Central memory CD8-positive, alpha-beta T cell (primary cell): ENCODE measurements at regions not wholly inside any gene's neighbourhood (a gene's known extent, or its start where the extent isn't known, plus 50 kb on each side); places are given as distances from the start of the nearest gene placed in this dataset.
"Not testable (repeated sequence)": the region's sequence is repeated elsewhere in the genome, so short reads cannot be mapped to it uniquely, and the experiment has no call there.

Experiments used
- ATAC-seq: fragments of 150-1000 bp; cut with Tn5 transposase; replicated peaks from 2 replicates; pipeline ENCODE4 v1.10.0; 2022; ENCODE audit warnings: mild to moderate bottlenecking, moderate FRiP score, moderate number of reproducible peaks; ENCODE audit not compliant: poor library complexity, severe bottlenecking; ENCODE audit errors: extremely low read depth
- DNase-seq, 2 donors: peaks; one replicate each; pipeline ENCODE4 v3.0.0; 2021; ENCODE audit warnings: low spot score in 2 of 2
- H3K27ac Mint-ChIP-seq: one replicate; pipeline ENCODE4 v1.8.0; 2022; ENCODE audit warnings: low read depth, mild to moderate bottlenecking, moderate library complexity, mixed read lengths
- H3K27me3 Mint-ChIP-seq: one replicate; pipeline ENCODE4 v1.8.0; 2022; ENCODE audit warnings: mixed read lengths
- H3K36me3 Mint-ChIP-seq: one replicate; pipeline ENCODE4 v1.8.0; 2022; ENCODE audit warnings: mild to moderate bottlenecking, moderate library complexity, mixed read lengths; ENCODE audit not compliant: insufficient read depth
- H3K4me1 Mint-ChIP-seq: one replicate; pipeline ENCODE4 v1.8.0; 2022; ENCODE audit warnings: mixed read lengths
- H3K4me3 Mint-ChIP-seq: one replicate; pipeline ENCODE4 v1.8.0; 2022; ENCODE audit warnings: mild to moderate bottlenecking, moderate library complexity, mixed read lengths
- H3K9me3 Mint-ChIP-seq: one replicate; pipeline ENCODE4 v1.8.0; 2022; ENCODE audit warnings: mixed read lengths

GRCh38 chr18:34942276-34942675 is 98.9 kb upstream of the MAPRE2 start:
- Mint-ChIP-seq H3K4me1 (no peaks in the 10 kb centered on the region), H3K36me3 (peaks cover 2% of the 10 kb centered on the region), H3K27me3 (peaks cover 26% of the 10 kb centered on the region), H3K27ac (no peak overlapping the region), H3K9me3 (no peaks in the 10 kb centered on the region), H3K4me3 (no peak overlapping the region)
- DNase-seq = no peak
- ATAC-seq = no peak

DNA sequence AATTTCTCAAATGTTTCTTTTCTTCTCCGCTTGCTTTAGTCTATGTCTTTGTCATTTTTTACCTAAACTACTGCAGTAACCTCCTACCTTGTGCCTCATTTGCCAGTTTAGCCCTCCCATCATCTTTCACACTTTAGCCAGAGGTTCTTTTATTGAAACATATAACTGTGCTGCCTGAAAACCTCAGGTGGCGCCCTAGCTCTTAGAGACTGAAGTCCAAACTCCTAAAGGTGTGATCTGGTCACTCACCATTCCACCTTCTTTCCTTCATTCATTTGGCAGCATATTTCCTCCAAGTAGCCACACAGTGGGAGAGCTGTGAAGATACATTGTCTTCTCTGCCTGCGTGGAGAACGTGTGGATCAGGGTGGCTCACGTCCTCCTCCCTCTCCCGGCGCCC is 98.2 kb upstream of the MAPRE2 start:
- Mint-ChIP-seq H3K36me3 (peaks cover 2% of the 10 kb centered on the region), H3K27ac (no peak overlapping the region), H3K9me3 (no peaks in the 10 kb centered on the region), H3K27me3 (peaks cover 19% of the 10 kb centered on the region), H3K4me1 (no peaks in the 10 kb centered on the region), H3K4me3 (no peak overlapping the region)
- DNase-seq (no peak), ATAC-seq (no peak)

DNA sequence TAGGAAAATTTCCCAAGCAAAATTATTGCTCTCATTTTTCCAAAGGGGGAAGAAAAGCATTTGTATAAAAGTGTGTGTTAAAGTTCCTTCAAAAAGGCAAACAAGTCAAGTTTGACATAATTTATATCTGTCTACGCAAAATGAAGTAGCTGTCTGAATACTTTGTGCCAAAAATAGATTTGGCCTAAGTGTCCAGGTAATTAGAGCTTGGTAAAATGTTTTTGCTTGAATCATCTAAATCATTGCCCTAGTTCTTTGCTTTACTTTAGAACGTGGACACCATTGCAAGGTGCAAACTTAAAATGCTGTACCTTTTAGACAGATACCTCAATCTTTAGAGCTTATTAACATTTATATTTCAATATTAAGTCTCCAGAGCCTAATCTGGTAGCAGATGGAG is 97.6 kb upstream of the MAPRE2 start:
- peaks cover 2% of the 10 kb centered on the region for H3K36me3 Mint-ChIP-seq
- H3K27me3 Mint-ChIP-seq = peaks cover 18% of the 10 kb centered on the region

DNA sequence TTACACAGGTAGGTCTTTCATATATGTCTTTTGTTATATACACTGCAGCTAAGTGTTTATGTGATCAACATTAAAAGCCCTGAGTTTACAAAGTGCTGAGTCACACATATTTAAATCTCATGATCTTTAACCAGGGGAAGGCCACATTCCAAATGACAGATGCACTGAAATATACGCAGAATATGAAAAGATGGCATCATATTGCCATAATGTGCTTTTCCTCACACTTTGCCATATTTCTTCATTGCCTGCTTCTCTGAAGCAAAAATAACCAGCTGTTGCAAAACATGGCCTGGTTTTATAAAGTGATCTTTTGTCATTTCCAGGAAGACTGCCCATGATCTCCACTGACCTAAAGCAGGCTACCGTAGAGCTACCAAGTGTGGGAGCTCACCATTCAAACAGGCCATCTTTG is 93.5 kb upstream of the MAPRE2 start:
- Mint-ChIP-seq H3K4me3 (no peak overlapping the region), H3K36me3 (peaks cover 2% of the 10 kb centered on the region), H3K4me1 (no peaks in the 10 kb centered on the region), H3K9me3 (no peaks in the 10 kb centered on the region), H3K27me3 (peaks cover 4% of the 10 kb centered on the region), H3K27ac (no peak overlapping the region)
- no peak for DNase-seq
- ATAC-seq = no peak

More for the DNA sequence above, 97.6 kb upstream of the MAPRE2 start:
- H3K4me3 Mint-ChIP-seq = no peak overlapping the region
- no peak overlapping the region for H3K27ac Mint-ChIP-seq
- ATAC-seq (no peak), DNase-seq (no peak)
- no peaks in the 10 kb centered on the region for H3K4me1 Mint-ChIP-seq
- no peaks in the 10 kb centered on the region for H3K9me3 Mint-ChIP-seq

- no peaks in the 10 kb centered on the region for H3K9me3 Mint-ChIP-seq
- ATAC-seq (no peak), DNase-seq (no peak)
- H3K4me1 Mint-ChIP-seq = no peaks in the 10 kb centered on the region
- H3K36me3 Mint-ChIP-seq = no peaks in the 10 kb centered on the region
- H3K27me3 Mint-ChIP-seq = peaks cover 34% of the 10 kb centered on the region
- H3K4me3 Mint-ChIP-seq = no peak overlapping the region
- no peak overlapping the region for H3K27ac Mint-ChIP-seq
Measured at GRCh38 chr18:34951625-34952379, 89.4 kb upstream of the MAPRE2 start.

DNA sequence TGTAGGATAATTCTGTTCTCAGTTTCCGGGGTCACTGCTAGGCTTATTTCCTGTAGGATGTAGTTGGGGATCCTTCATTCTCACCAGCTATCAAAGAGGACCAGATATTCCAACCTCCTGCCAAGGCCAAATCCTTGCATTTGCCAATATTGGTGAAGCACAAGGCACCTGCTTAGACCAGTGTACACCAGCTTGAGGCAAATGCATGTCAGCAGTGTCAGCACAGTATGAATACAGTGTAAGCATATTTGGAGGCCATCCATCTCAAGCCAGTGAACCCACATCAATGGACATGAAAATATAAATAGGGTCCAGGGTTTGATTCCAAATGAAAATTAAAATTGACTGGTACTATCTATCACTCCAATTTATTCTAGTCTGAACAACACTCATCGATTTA is 88.0 kb upstream of the MAPRE2 start:
- Mint-ChIP-seq H3K27ac (no peak overlapping the region), H3K9me3 (no peaks in the 10 kb centered on the region), H3K27me3 (peaks cover 48% of the 10 kb centered on the region), H3K4me1 (no peaks in the 10 kb centered on the region), H3K36me3 (no peaks in the 10 kb centered on the region), H3K4me3 (no peak overlapping the region)
- ATAC-seq (no peak), DNase-seq (no peak)

DNA sequence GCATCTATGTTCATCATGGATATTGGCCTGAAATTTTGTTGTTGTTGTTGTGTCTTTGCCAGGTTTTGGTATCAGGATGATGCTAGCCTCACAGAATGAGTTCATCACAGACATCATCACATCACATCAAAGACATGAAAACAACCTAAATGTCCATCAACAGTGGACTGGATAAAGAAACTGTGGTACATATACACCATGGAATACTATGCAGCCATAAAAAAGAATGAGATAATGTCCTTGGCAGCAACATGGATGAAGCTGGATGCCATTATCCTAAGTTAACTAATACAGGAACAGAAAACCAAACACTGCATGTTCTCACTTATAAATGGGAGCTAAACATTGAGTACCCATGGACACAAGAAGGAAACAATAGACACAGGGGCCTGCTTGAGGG is 85.7 kb upstream of the MAPRE2 start:
- H3K27me3 Mint-ChIP-seq = peaks cover 68% of the 10 kb centered on the region
- ATAC-seq, H3K36me3 Mint-ChIP-seq, H3K4me1 Mint-ChIP-seq, H3K27ac Mint-ChIP-seq, H3K9me3 Mint-ChIP-seq, H3K4me3 Mint-ChIP-seq, DNase-seq: not testable (repeated sequence)

DNA sequence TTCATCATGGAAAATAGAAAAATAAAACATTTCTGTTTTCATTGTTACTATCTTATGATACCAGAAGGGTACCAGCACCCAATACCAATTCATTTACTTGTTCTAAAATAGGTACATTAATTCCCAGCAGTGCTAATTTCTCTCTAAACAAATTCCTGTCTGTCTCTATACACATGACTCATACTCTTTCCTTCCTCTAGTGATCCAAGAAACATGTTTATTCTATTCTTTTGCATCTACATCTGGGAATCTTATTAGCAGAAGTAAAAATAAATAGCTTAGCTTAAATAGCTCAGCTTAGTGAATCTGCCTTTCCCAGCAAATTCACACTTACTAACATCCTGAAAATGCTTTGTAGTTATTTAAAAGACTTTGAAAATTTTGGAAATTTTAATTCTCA is 84.5 kb upstream of the MAPRE2 start:
- DNase-seq (no peak), ATAC-seq (no peak)
- Mint-ChIP-seq H3K27ac (no peak overlapping the region), H3K27me3 (peaks cover 77% of the 10 kb centered on the region), H3K4me3 (no peak overlapping the region), H3K9me3 (no peaks in the 10 kb centered on the region), H3K4me1 (no peaks in the 10 kb centered on the region), H3K36me3 (no peaks in the 10 kb centered on the region)

DNA sequence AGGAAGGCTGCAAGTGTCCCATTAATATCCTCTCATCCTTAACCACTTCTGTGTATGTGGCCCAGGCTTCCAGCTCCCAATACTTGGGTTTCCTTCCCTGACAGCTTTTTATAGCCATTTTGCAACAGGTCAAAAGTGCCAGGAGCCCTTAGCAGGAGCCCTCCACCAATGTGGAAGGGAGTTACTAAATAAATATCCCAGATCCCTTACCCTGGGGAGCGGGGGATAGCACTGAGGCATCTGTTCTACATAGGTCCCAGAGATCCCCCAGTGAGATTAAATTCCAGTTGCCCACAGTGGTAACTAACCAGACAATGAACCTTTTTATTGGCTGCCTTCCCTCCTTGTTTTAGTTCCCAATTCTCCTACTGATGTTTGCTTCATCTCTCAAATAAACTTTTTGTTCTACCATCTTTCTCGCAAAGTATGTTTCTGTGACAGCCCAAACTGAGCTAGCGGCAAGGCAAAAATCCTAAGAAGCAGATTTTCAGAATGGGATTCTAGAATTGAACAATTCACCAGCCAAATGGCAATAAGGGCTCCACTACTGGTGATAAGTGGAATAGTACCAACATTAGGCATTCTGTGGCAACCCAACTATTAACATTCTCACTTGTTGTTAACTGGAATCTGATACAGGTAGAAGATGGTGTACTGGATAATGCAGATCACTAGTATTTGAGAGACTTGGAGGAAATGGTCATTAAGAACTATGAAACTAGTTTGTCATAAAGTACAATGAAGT is 83.9 kb upstream of the MAPRE2 start:
- ATAC-seq (no peak), DNase-seq (no peak)
- H3K4me3 Mint-ChIP-seq = no peak overlapping the region
- no peaks in the 10 kb centered on the region for H3K4me1 Mint-ChIP-seq
- H3K27ac Mint-ChIP-seq = no peak overlapping the region
- H3K9me3 Mint-ChIP-seq = no peaks in the 10 kb centered on the region
- H3K27me3 Mint-ChIP-seq = peaks cover 76% of the 10 kb centered on the region
- H3K36me3 Mint-ChIP-seq = no peaks in the 10 kb centered on the region

- Mint-ChIP-seq H3K27ac (no peak overlapping the region), H3K27me3 (peaks cover 71% of the 10 kb centered on the region), H3K36me3 (no peaks in the 10 kb centered on the region), H3K9me3 (no peaks in the 10 kb centered on the region), H3K4me1 (no peaks in the 10 kb centered on the region), H3K4me3 (no peak overlapping the region)
- ATAC-seq = no peak
- DNase-seq = no peak
Measured at GRCh38 chr18:34957864-34958259, 83.4 kb upstream of the MAPRE2 start.

DNA sequence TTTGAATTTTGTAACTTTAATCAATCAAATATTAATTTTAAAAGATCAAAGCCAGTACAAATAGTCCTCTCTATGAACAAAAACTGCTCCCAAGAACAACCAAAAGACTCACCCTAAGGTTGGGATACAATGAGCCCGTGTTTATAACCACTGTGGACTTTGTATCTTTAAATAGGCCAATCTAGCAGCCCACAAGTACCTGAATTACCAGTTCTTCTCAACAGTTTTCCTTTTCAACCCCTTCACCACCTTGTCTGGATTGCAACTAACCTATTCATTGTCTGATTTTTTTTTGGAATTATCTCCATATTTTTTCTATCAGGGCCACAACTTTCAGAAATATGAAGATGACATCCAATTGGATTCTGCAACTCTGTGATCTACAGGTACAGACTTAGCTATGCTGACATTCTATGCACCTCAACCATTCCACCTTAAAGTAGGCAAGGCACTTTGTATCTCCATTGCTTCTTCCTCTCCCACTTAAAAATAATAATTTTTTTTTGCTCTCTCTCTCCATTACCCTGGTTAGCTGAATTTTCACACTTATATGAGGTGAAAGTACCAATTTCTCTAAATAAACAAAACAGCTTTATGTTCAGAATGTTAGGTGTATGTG is 81.9 kb upstream of the MAPRE2 start:
- peaks cover 66% of the 10 kb centered on the region for H3K27me3 Mint-ChIP-seq

DNA sequence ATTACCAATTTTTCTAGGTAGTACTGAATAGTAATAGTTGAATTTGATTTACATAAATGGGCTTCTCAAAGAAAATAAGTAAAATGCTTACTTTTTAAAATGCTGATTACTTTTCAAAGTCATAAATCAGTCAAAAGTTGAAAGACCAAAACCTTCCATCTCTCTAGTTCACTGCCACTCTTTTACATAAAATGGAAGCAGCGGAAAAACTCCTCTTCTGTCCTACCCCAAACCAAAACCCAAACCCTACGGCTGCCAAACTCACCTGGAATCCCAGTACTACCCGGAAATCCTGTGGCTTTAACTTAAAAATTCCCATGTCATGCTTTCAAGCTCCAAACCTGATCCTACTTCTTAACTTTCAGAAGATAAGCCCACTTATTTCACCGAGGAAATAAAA is 81.2 kb upstream of the MAPRE2 start:
- Mint-ChIP-seq H3K36me3 (no peaks in the 10 kb centered on the region), H3K4me1 (no peaks in the 10 kb centered on the region), H3K9me3 (no peaks in the 10 kb centered on the region), H3K27ac (no peak overlapping the region), H3K4me3 (no peak overlapping the region), H3K27me3 (peaks cover 60% of the 10 kb centered on the region)
- no peak for DNase-seq
- ATAC-seq = no peak

More for the DNA sequence above, 81.9 kb upstream of the MAPRE2 start:
- Mint-ChIP-seq H3K27ac (no peak overlapping the region), H3K9me3 (no peaks in the 10 kb centered on the region), H3K36me3 (no peaks in the 10 kb centered on the region), H3K4me1 (no peaks in the 10 kb centered on the region), H3K4me3 (no peak overlapping the region)
- DNase-seq (no peak), ATAC-seq (no peak)

GRCh38 chr18:34965108-34965507 is 76.1 kb upstream of the MAPRE2 start:
- no peaks in the 10 kb centered on the region for H3K36me3 Mint-ChIP-seq
- H3K27ac Mint-ChIP-seq = no peak overlapping the region
- H3K27me3 Mint-ChIP-seq = peaks cover 12% of the 10 kb centered on the region
- ATAC-seq = no peak
- DNase-seq = no peak
- H3K4me3 Mint-ChIP-seq = no peak overlapping the region
- H3K9me3 Mint-ChIP-seq = no peaks in the 10 kb centered on the region
- H3K4me1 Mint-ChIP-seq = no peaks in the 10 kb centered on the region
